ENCODE measurements at regions not wholly inside any gene's neighbourhood (a gene's known extent, or its start where the extent isn't known, plus 50 kb on each side); places are given as distances from the start of the nearest gene placed in this dataset.

DNA sequence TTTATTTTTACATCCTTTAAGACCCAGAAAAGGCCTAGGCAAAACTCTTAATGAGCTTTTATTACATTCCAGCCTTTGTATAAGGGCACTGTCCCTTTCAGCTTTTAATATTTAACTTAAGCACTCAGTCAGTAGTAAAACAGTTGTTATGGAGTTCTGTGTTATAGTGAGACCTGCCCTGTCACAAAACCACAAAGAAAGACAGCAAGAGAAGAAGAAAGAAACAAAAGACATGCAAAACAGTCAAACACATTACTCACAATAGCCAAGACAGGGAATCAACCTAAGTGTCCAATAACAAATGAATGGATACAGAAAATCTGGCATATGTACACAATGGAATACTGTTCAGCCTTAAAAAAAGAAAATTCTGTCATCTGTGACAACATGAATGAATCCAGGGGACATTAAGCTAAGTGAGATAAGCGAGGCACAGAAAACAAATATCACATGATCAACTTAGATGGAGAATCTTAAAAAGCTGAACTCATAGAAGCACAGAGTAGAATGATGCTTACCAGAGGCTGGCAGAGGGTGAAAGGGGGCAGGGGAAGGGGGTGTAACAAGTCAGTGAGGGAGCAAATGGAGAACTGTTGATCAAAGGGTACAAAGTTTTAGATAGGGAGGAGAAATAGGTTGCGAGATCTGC is 63.8 kb upstream of the CCNG1 start:
- Histone ChIP-seq H3K27me3 (no peaks in the 10 kb centered on the region), H3K27ac (no peak overlapping the region), H3K36me3 (no peaks in the 10 kb centered on the region), H3K9me3 (no peaks in the 10 kb centered on the region), H3K4me1 (no peaks in the 10 kb centered on the region), H3K4me3 (no peak overlapping the region)
- intact Hi-C loops (cut with DNase I), result no loop called here
- no peak for DNase-seq (ENCODE audit: low spot score in 2 of 2)
- no peak for TF ChIP-seq CTCF (IDR thresholded peaks at IDR 0.05)

- no peak overlapping the region for H3K4me3 ChIP-seq
- no peaks in the 10 kb centered on the region for H3K36me3 ChIP-seq
- no peak for TF ChIP-seq CTCF (IDR thresholded peaks at IDR 0.05)
- no peak for DNase-seq (ENCODE audit: low spot score in 2 of 2)
- no peaks in the 10 kb centered on the region for H3K4me1 ChIP-seq
- no peaks in the 10 kb centered on the region for H3K27me3 ChIP-seq
- H3K27ac ChIP-seq, result no peak overlapping the region
- intact Hi-C loops (cut with DNase I), result no loop called here
- no peaks in the 10 kb centered on the region for H3K9me3 ChIP-seq
Observed at GRCh38 chr5:163377982-163378381, 59.4 kb upstream of the CCNG1 start.

DNA sequence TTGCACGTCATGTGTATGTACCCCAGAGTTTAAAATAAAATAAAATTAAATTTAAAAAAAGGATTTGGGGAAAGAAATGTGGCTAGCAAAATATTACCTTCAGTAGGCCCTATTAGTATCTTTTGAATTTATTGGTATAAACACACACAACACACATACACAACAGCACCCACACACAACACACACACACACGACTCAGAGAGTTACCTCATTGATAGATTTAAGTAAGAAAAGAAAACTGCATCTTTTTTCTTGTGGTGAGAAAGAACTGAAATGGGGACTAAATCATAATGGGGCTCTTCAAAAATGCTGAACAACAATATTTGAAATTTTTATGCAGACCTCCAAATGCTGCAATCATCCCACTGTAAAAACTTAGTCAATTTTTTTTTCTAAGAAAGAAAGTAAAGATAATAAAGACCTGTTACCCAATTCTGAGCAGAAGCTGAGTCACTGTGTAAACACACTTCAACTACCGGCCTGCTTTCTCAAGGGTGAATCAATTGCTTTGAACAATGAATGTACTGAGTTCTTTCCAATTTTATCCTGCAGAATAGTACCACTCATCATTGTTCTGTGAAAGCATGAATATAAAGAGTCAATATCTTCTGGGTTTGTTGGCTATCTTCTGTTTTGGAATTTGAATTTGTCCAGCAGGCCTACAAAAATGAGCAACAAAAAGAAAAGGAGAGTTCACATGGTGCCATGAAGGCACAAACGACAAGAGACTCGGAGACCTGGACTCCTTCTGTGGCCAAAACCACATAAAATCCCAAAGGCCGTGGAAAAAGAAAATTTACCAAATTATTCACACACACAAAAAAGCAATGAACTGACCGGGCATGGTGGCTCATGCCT is 57.9 kb upstream of the CCNG1 start:
- no peak for TF ChIP-seq CTCF (IDR thresholded peaks at IDR 0.05)
- Histone ChIP-seq H3K4me3 (no peak overlapping the region), H3K27me3 (no peaks in the 10 kb centered on the region), H3K27ac (no peak overlapping the region), H3K36me3 (no peaks in the 10 kb centered on the region), H3K4me1 (no peaks in the 10 kb centered on the region), H3K9me3 (no peaks in the 10 kb centered on the region)
- intact Hi-C loops (cut with DNase I), result no loop called here
- DNase-seq (ENCODE audit: low spot score in 2 of 2), result no peak

DNA sequence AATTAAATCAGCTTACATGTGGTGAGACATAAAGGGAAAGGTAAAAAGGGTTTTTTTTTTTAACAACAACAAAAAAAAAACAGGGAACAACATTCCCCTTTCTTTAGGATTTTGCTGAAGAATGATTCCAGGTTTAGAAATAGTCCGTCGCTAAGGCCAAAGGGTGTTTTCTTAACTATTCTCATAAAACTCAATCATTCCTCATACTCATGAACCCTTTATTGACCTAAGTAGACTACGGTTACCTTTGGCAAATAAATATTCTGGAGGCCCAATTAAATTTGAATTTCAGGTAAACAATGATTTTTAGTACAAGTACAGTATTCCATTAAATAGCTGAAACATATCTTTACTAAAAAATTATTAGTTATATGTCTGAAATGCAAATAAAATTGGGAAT is 55.6 kb upstream of the CCNG1 start:
- H3K4me1 ChIP-seq, result no peaks in the 10 kb centered on the region
- intact Hi-C loops (cut with DNase I), result no loop called here
- H3K4me3 ChIP-seq, result no peak overlapping the region
- no peaks in the 10 kb centered on the region for H3K27me3 ChIP-seq
- no peaks in the 10 kb centered on the region for H3K9me3 ChIP-seq
- H3K27ac ChIP-seq, result no peak overlapping the region
- H3K36me3 ChIP-seq, result no peaks in the 10 kb centered on the region
- no peak for TF ChIP-seq CTCF (IDR thresholded peaks at IDR 0.05)
- no peak for DNase-seq (ENCODE audit: low spot score in 2 of 2)

DNA sequence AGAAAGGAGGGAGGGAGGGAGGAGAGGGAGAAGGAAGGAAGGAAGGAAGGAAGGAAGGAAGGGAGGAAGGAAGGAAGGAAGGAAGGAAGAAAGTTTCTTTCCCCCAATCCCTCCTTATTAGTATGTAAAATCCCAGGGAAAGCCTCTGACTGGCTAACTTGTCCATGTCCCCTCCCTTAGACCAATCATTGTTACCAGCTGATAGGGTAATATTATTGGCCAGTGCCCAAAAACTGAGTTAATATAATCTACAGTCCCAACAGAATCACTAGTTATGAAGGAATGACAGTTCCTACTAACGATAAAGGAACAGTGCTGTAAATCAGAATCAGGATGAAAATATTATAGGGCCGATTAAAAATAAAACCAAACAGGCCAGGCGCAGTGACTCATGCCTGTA is 53.6 kb upstream of the CCNG1 start:
- H3K9me3 ChIP-seq, result no peaks in the 10 kb centered on the region
- H3K27ac ChIP-seq, result no peak overlapping the region
- H3K4me3 ChIP-seq, result no peak overlapping the region
- no peaks in the 10 kb centered on the region for H3K36me3 ChIP-seq
- no peak for TF ChIP-seq CTCF (IDR thresholded peaks at IDR 0.05)
- no peak for DNase-seq (ENCODE audit: low spot score in 2 of 2)
- H3K27me3 ChIP-seq, result no peaks in the 10 kb centered on the region
- intact Hi-C loops (cut with DNase I), result no loop called here
- H3K4me1 ChIP-seq, result no peaks in the 10 kb centered on the region
